GM12875 (cell line): ENCODE measurements at regions not wholly inside any gene's neighbourhood (a gene's known extent, or its start where the extent isn't known, plus 50 kb on each side); places are given as distances from the start of the nearest gene placed in this dataset.

ENCODE experiments used
- H3K4me3 ChIP-seq: one replicate; pipeline ENCODE4 v1.5.1; 2011; ENCODE audit warnings: low read depth, low read length, control low read depth
- TF ChIP-seq, protein P1 (sequence below): IDR thresholded peaks from 2 replicates; pipeline ENCODE4 v1.5.1; 2011; ENCODE audit warnings: low read depth, mild to moderate bottlenecking, control low read depth, inconsistent platforms, low read length, moderate library complexity, borderline replicate concordance; ENCODE audit not compliant: insufficient read depth

DNA sequence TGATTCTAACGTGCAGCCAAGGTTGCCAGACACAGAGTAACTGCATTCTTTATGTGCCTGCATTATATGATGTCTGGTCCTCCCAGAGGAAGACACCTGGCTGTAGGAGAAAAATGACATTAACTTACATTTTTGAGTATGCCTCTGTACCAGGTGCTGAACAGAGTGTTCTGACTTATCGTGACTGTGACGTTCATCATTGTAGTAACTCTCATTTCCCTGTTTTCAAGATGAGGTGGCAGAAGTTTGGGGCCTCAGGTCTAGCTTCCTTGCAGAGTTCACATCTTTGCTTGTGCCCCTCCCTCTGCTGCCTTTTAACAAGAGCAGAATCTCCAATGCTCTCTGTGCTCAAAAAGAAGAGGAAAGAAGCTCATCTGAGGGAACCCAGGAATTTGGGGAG lies 488.0 kb downstream of the AJAP1 start:
- TF ChIP-seq, protein P1, sequence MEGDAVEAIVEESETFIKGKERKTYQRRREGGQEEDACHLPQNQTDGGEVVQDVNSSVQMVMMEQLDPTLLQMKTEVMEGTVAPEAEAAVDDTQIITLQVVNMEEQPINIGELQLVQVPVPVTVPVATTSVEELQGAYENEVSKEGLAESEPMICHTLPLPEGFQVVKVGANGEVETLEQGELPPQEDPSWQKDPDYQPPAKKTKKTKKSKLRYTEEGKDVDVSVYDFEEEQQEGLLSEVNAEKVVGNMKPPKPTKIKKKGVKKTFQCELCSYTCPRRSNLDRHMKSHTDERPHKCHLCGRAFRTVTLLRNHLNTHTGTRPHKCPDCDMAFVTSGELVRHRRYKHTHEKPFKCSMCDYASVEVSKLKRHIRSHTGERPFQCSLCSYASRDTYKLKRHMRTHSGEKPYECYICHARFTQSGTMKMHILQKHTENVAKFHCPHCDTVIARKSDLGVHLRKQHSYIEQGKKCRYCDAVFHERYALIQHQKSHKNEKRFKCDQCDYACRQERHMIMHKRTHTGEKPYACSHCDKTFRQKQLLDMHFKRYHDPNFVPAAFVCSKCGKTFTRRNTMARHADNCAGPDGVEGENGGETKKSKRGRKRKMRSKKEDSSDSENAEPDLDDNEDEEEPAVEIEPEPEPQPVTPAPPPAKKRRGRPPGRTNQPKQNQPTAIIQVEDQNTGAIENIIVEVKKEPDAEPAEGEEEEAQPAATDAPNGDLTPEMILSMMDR = no peak
- H3K4me3 ChIP-seq = no peak overlapping the region

DNA sequence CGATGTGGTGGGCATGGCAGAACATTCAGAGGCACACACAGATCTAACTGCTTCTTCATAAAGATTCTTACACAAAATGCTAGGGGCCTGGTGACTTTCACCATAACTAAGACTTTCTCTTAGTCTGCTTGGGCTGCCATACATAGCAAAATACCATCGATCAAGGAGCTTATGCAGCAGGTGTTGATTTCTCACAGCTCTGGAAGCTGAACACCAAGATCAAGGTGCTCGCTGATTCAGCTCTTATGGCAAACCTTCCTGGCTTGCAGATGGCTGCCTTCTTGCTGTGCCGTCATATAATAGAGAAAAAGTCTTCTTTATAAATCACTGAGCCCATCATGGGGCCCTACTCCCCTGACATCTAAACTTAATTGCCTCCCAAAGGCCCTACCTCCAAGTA lies 487.3 kb downstream of the AJAP1 start:
- TF ChIP-seq, protein P1 = no peak
- H3K4me3 ChIP-seq = no peak overlapping the region

DNA sequence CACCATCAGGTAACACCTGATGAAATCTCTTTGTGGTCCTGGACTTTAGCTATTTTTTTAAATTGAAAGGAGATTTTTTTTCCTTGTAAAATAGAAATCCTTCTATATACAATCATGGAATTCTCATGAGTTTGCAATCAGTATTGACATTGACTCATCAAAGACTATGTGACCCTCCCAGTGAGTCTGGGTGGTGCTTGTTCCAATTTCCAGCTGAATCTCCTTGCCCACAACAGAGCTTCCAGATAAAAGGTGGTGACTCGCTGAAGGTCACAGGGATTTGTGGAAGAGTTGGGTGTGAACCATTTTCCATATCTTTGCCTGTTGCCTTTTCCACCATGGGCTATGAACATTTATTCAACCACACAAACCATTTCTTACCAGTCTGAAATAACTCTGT lies 486.6 kb downstream of the AJAP1 start:
- no peak overlapping the region for H3K4me3 ChIP-seq
- TF ChIP-seq, protein P1 = no peak

DNA sequence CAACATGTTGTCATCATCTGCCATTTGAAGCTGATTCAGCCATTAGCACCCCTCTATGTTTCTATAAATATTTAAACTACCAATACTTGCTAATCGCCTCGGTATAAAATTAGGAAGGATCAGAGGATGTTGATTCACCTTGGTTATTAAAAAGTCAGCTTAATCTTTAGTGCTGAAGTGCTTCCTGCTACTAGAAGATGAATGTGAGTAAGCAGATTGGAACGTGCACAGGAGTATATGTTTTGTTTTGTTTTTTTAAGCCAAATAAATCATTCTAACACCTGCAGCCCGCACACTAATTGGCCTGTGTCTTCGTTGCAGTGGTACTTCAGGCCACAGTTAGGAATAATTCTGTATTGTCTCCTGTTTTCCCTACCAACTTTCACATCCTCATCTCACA lies 485.7 kb downstream of the AJAP1 start:
- H3K4me3 ChIP-seq = no peak overlapping the region
- TF ChIP-seq, protein P1 = no peak

DNA sequence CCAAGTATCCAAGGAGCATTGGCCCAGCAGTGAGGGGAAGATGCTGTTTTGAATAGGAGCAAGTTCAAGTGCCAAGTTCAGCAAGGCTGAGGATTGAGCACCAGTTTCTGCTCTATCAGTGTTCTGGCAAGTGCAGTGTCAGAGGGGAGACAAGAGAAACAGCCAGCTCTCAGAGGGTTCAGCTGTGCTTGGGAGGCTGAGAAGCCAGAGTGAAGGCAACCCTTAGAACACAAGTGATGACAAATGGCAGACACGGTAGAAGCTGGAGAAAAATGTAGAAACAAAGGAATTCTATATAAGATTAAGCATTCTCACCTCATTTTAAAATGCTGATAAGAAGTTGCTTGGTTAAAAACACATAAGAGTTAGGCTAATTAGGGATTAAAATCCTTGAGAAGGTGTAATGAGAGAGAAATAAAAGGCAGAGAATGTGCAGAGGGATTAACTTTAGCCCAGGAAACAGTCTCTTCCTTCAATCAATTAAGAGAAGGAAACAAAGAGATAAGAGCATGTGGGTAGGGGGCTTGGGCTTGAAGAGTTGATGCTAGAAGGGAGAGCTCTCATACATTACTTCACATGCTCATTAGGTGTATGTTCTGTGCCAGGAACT lies 475.4 kb downstream of the AJAP1 start:
- TF ChIP-seq, protein P1 = no peak

DNA sequence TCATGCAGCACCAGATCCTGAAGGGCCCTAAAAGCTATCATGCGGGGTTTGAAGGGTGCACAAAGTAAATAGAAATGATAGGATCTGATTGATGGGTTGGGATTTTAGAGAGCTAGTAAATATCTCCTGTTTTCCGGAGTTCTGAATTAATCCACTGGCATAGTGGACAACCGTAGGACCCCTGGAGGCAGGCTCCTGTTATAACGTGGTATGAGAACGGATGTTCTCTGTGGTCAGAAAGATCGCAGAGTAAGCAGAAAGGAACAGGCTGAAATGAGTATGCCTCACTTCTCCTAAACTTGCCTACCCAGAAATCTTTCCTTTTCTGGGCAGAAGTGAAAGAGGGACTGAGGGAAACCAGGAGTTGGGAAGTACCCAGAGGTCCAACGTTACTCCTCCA lies 470.8 kb downstream of the AJAP1 start:
- TF ChIP-seq, protein P1 = no peak
- H3K4me3 ChIP-seq = no peak overlapping the region

More for the DNA sequence above, 475.4 kb downstream of the AJAP1 start:
- no peak overlapping the region for H3K4me3 ChIP-seq

DNA sequence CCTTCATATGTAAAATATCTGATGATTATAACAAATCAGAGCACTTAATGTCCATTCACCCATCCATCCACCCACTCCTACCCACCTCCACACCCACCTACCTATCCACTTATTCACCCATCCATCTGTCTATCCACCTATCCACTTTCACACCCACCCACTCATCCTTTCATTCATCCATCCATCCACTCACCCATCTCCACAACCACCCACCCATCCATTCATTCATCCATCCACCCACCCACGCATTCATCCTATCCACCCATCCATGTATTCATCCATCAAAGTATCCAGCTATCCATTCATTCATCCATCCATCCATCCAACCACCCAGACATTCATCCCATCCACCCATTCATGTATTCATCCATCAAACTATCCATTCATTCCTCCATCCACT lies 466.1 kb downstream of the AJAP1 start:
- H3K4me3 ChIP-seq = no peak overlapping the region
- TF ChIP-seq, protein P1 = no peak
